ENCODE measurements at regions not wholly inside any gene's neighbourhood (a gene's known extent, or its start where the extent isn't known, plus 50 kb on each side); places are given as distances from the start of the nearest gene placed in this dataset.

GRCh38 chr2:157082950-157083349 is 174.6 kb upstream of the GALNT5 start:
- no peak for TF ChIP-seq CTCF (conservative IDR thresholded peaks at IDR 0.05; ENCODE audit: low read length)
- no peak for TF ChIP-seq EZH2phosphoT487 (IDR thresholded peaks at IDR 0.05; ENCODE audit: borderline replicate concordance, low read depth, low read length)

Measured in OCI-LY7 (cell line).